DND-41 (cell line): ENCODE measurements at regions not wholly inside any gene's neighbourhood (a gene's known extent, or its start where the extent isn't known, plus 50 kb on each side); places are given as distances from the start of the nearest gene placed in this dataset.

Source experiments
- CTCF ChIP-seq: IDR thresholded peaks from 2 replicates; pipeline ENCODE4 v1.5.1; 2012; ENCODE audit warnings: borderline replicate concordance, low read length, moderate library complexity, mild to moderate bottlenecking; ENCODE audit not compliant: poor library complexity, severe bottlenecking; ENCODE audit errors: extremely low read depth
- EZH2 ChIP-seq: IDR thresholded peaks from 3 replicates; pipeline ENCODE4 v1.6.1; 2012; ENCODE audit warnings: borderline replicate concordance, low read depth, mild to moderate bottlenecking, moderate library complexity, low read length, inconsistent platforms; ENCODE audit not compliant: severe bottlenecking

- TF ChIP-seq CTCF: no peak
- no peak for TF ChIP-seq EZH2
Observed at GRCh38 chr6:164720-165119, 127.6 kb upstream of the DUSP22 start.
